WTC11 (cell line): ENCODE measurements at regions not wholly inside any gene's neighbourhood (a gene's known extent, or its start where the extent isn't known, plus 50 kb on each side); places are given as distances from the start of the nearest gene placed in this dataset.
A peak's percentile ranks its signal among the peaks of the same experiment; 100 is the strongest.

Source experiments
- ATAC-seq: fragments of 200-7000 bp; cut with Tn5 transposase; 2 replicates; pipeline ENCODE4 v1.10.0; 2021; ENCODE audit warnings: mild to moderate bottlenecking, moderate library complexity
- CTCF ChIA-PET: fragments of 300-600 bp; sonication (Branson Sonifier 250); formaldehyde crosslinking; loops from one replicate; lab custom pipeline; 2021; ENCODE audit warnings: antibody characterized with exemption; lab: Charles Lee
- POLR2A ChIA-PET: fragments of 350-600 bp; sonication (Branson Sonifier 250); formaldehyde crosslinking; loops from one replicate; lab custom pipeline; 2021; ENCODE audit warnings: antibody characterized with exemption; lab: Charles Lee
- DNase-seq: peaks from one replicate; pipeline ENCODE4 v3.0.0; 2021; ENCODE audit warnings: low spot score
- H3K27ac Mint-ChIP-seq: 2 replicates; pipeline ENCODE4 v1.8.0; 2021; ENCODE audit warnings: mixed read lengths
- H3K27me3 Mint-ChIP-seq: 2 replicates; pipeline ENCODE4 v1.8.0; 2021; ENCODE audit warnings: low read depth, mild to moderate bottlenecking, moderate library complexity, mixed read lengths
- H3K36me3 Mint-ChIP-seq: 2 replicates; pipeline ENCODE4 v1.8.0; 2021; ENCODE audit warnings: mixed read lengths
- H3K4me1 Mint-ChIP-seq: 2 replicates; pipeline ENCODE4 v1.8.0; 2022; ENCODE audit warnings: mixed read lengths
- H3K4me3 Mint-ChIP-seq: 2 replicates; pipeline ENCODE4 v1.8.0; 2021; ENCODE audit warnings: mild to moderate bottlenecking, moderate library complexity, mixed read lengths
- H3K9me3 Mint-ChIP-seq: 2 replicates; pipeline ENCODE4 v1.8.0; 2021; ENCODE audit warnings: mixed read lengths
- ATF2 ChIP-seq: sonication (generic); formaldehyde crosslinking; IDR thresholded peaks from 2 replicates; pipeline ENCODE4 v1.8.1; 2022; ENCODE audit warnings: low read depth, missing genetic modification reagents, borderline replicate concordance
- ATF6 ChIP-seq: sonication (generic); formaldehyde crosslinking; IDR thresholded peaks from 2 replicates; pipeline ENCODE4 v1.8.1; 2023; ENCODE audit warnings: mild to moderate bottlenecking, missing genetic modification reagents
- CDX4 ChIP-seq: fragments of 250-450 bp; sonication (Bioruptor Pico); IDR thresholded peaks from 2 replicates; pipeline ENCODE4 v1.9.0; 2021; ENCODE audit warnings: moderate library complexity, mild to moderate bottlenecking, inconsistent platforms, borderline replicate concordance
- CREB1 ChIP-seq: sonication (generic); formaldehyde crosslinking; IDR thresholded peaks from 2 replicates; pipeline ENCODE4 v1.8.0; 2023; ENCODE audit warnings: mild to moderate bottlenecking, missing genetic modification reagents
- E2F4 ChIP-seq: sonication (generic); formaldehyde crosslinking; IDR thresholded peaks from 2 replicates; pipeline ENCODE4 v1.8.1; 2022; ENCODE audit warnings: low read depth, mild to moderate bottlenecking, moderate library complexity, missing genetic modification reagents, borderline replicate concordance
- ERG ChIP-seq: fragments of 250-450 bp; sonication (Bioruptor Pico); IDR thresholded peaks from 2 replicates; pipeline ENCODE4 v1.8.0; 2021; ENCODE audit warnings: mild to moderate bottlenecking
- HMGXB4 ChIP-seq: sonication (generic); formaldehyde crosslinking; IDR thresholded peaks from 2 replicates; pipeline ENCODE4 v1.8.1; 2023; ENCODE audit warnings: mild to moderate bottlenecking, moderate library complexity, missing genetic modification reagents
- JAZF1 ChIP-seq: fragments of 250-450 bp; sonication (Bioruptor Pico); IDR thresholded peaks from 2 replicates; pipeline ENCODE4 v1.9.0; 2021; ENCODE audit warnings: moderate library complexity, mild to moderate bottlenecking, inconsistent platforms
- NR3C1 ChIP-seq: sonication (generic); formaldehyde crosslinking; conservative IDR thresholded peaks from 2 replicates; pipeline ENCODE4 v1.8.1; 2023; ENCODE audit warnings: low read depth, mild to moderate bottlenecking, missing genetic modification reagents
- OVOL2 ChIP-seq: fragments of 250-450 bp; sonication (Bioruptor Pico); IDR thresholded peaks from 2 replicates; pipeline ENCODE4 v1.9.0; 2021; ENCODE audit warnings: mild to moderate bottlenecking, borderline replicate concordance
- SMAD4 ChIP-seq: sonication (generic); formaldehyde crosslinking; IDR thresholded peaks from 2 replicates; pipeline ENCODE4 v1.8.0; 2022; ENCODE audit warnings: mild to moderate bottlenecking, missing genetic modification reagents
- ZBTB21 ChIP-seq: sonication (generic); formaldehyde crosslinking; IDR thresholded peaks from 2 replicates; pipeline ENCODE4 v1.8.1; 2023; ENCODE audit warnings: mild to moderate bottlenecking, missing genetic modification reagents, borderline replicate concordance
- ZMAT4 ChIP-seq: fragments of 250-450 bp; sonication (Bioruptor Pico); IDR thresholded peaks from 2 replicates; pipeline ENCODE4 v1.9.0; 2021; ENCODE audit warnings: mild to moderate bottlenecking
- ZNF219 ChIP-seq: sonication (generic); formaldehyde crosslinking; IDR thresholded peaks from 2 replicates; pipeline ENCODE4 v1.8.0; 2023; ENCODE audit warnings: missing genetic modification reagents, mild to moderate bottlenecking, borderline replicate concordance
- ZNF232 ChIP-seq: sonication (generic); formaldehyde crosslinking; IDR thresholded peaks from 2 replicates; pipeline ENCODE4 v1.8.0; 2022; ENCODE audit warnings: mild to moderate bottlenecking, missing genetic modification reagents
- ZNF281 ChIP-seq: sonication (generic); formaldehyde crosslinking; IDR thresholded peaks from 2 replicates; pipeline ENCODE4 v1.8.0; 2023; ENCODE audit warnings: mild to moderate bottlenecking, missing genetic modification reagents
- ZSCAN18 ChIP-seq: fragments of 250-450 bp; sonication (Bioruptor Pico); IDR thresholded peaks from 2 replicates; pipeline ENCODE4 v2.1.2; 2022; ENCODE audit warnings: mild to moderate bottlenecking, moderate library complexity

- ChIA-PET CTCF (interaction anchor here (1.6 kb wide), 1 partner anchor 274 kb away, joined by 5 read pairs; no protein-coding TSS in a partner anchor), POLR2A (no interaction called here)
- ATAC-seq (peak; percentile 40), DNase-seq (peak; percentile 20)
- Mint-ChIP-seq H3K27ac (peak overlapping the region; percentile 82), H3K36me3 (no peaks in the 10 kb centered on the region), H3K4me3 (no peak overlapping the region), H3K27me3 (peaks cover 57% of the 10 kb centered on the region), H3K4me1 (peaks cover 66% of the 10 kb centered on the region), H3K9me3 (no peaks in the 10 kb centered on the region)
- TF ChIP-seq ZSCAN18 (CRISPR knock-in tag) (no peak), CDX4 (CRISPR knock-in tag) (no peak), ERG (CRISPR knock-in tag) (no peak), JAZF1 (CRISPR knock-in tag) (no peak), ATF6 (no peak), ZNF219 (no peak), ATF2 (CRISPR knock-in tag) (no peak), ZNF281 (no peak), ZBTB21 (CRISPR knock-in tag) (no peak), HMGXB4 (no peak)
These were observed 144.4 kb downstream of the CCT6B start for GRCh38 chr17:34816848-34817247.

GRCh38 chr17:34813290-34813689 is 148.0 kb downstream of the CCT6B start:
- Mint-ChIP-seq H3K27me3 (peaks cover 31% of the 10 kb centered on the region), H3K27ac (no peak overlapping the region), H3K4me1 (peaks cover 42% of the 10 kb centered on the region), H3K4me3 (no peak overlapping the region), H3K36me3 (no peaks in the 10 kb centered on the region), H3K9me3 (no peaks in the 10 kb centered on the region)
- POLR2A ChIA-PET, result interaction anchor here (1.1 kb wide), 1 partner anchor 201 kb away, joined by 4 read pairs; no protein-coding TSS in a partner anchor
- CTCF ChIA-PET, result interaction anchor here (0.5 kb wide), 1 partner anchor 47 kb away, joined by 3 read pairs; no protein-coding TSS in a partner anchor
- ATAC-seq (no peak), DNase-seq (no peak)
- TF ChIP-seq SMAD4 (CRISPR knock-in tag) (no peak), CREB1 (CRISPR knock-in tag) (no peak), HMGXB4 (no peak), E2F4 (CRISPR knock-in tag) (no peak), ZMAT4 (CRISPR knock-in tag) (no peak), NR3C1 (no peak), OVOL2 (CRISPR knock-in tag) (no peak), ZNF219 (no peak), ERG (CRISPR knock-in tag) (no peak), ZNF232 (no peak)
